ENCODE measurements at regions not wholly inside any gene's neighbourhood (a gene's known extent, or its start where the extent isn't known, plus 50 kb on each side); places are given as distances from the start of the nearest gene placed in this dataset.

- Histone ChIP-seq H3K4me3 (IDR thresholded peaks at IDR 0.05; ENCODE audit: insufficient read depth, low read depth, low read length) (no peak overlapping the region), H3K27ac (no peak overlapping the region), H3K79me2 (ENCODE audit: insufficient read depth, low read depth) (no peaks in the 10 kb centered on the region), H3K4me1 (ENCODE audit: low read depth, poor library complexity, severe bottlenecking) (peaks cover 10% of the 10 kb centered on the region), H3K36me3 (ENCODE audit: insufficient read depth) (no peaks in the 10 kb centered on the region), H3K27me3 (ENCODE audit: insufficient read depth, low read depth) (no peaks in the 10 kb centered on the region), H3K9ac (no peak overlapping the region), H3K4me2 (no peak overlapping the region), H2AFZ (ENCODE audit: low read depth) (no peak overlapping the region), H4K20me1 (ENCODE audit: insufficient read depth) (no peaks in the 10 kb centered on the region)
- TF ChIP-seq CTCF (conservative IDR thresholded peaks at IDR 0.05; ENCODE audit: low read depth, low read length) = no peak
Observed at GRCh38 chr2:163348857-163349380, 386.9 kb downstream of the FIGN start.

- Histone ChIP-seq H3K27me3 (ENCODE audit: insufficient read depth, low read depth) (no peaks in the 10 kb centered on the region), H3K4me2 (no peak overlapping the region), H3K4me1 (ENCODE audit: low read depth, poor library complexity, severe bottlenecking) (peaks cover 10% of the 10 kb centered on the region), H3K36me3 (ENCODE audit: insufficient read depth) (no peaks in the 10 kb centered on the region), H3K79me2 (ENCODE audit: insufficient read depth, low read depth) (no peaks in the 10 kb centered on the region), H4K20me1 (ENCODE audit: insufficient read depth) (no peaks in the 10 kb centered on the region), H2AFZ (ENCODE audit: low read depth) (no peak overlapping the region), H3K4me3 (IDR thresholded peaks at IDR 0.05; ENCODE audit: insufficient read depth, low read depth, low read length) (no peak overlapping the region), H3K9ac (no peak overlapping the region), H3K27ac (no peak overlapping the region)
- TF ChIP-seq CTCF (conservative IDR thresholded peaks at IDR 0.05; ENCODE audit: low read depth, low read length) = no peak
Observed at GRCh38 chr2:163347982-163348856, 387.6 kb downstream of the FIGN start.

- peak overlapping the region; percentile 67 for H2AFZ ChIP-seq (ENCODE audit: low read depth)
- peaks cover 10% of the 10 kb centered on the region for H3K4me1 ChIP-seq (ENCODE audit: low read depth, poor library complexity, severe bottlenecking)
- H4K20me1 ChIP-seq (ENCODE audit: insufficient read depth) = no peaks in the 10 kb centered on the region
- no peak overlapping the region for H3K9ac ChIP-seq
- no peak overlapping the region for H3K27ac ChIP-seq
- peak overlapping the region; percentile 36; the same call in 1 of the 2 replicates for H3K4me2 ChIP-seq
- H3K36me3 ChIP-seq (ENCODE audit: insufficient read depth) = no peaks in the 10 kb centered on the region
- TF ChIP-seq CTCF (conservative IDR thresholded peaks at IDR 0.05; ENCODE audit: low read depth, low read length) = peak; percentile 65
- no peak overlapping the region for H3K4me3 ChIP-seq (IDR thresholded peaks at IDR 0.05; ENCODE audit: insufficient read depth, low read depth, low read length)
- H3K27me3 ChIP-seq (ENCODE audit: insufficient read depth, low read depth) = no peaks in the 10 kb centered on the region
- no peaks in the 10 kb centered on the region for H3K79me2 ChIP-seq (ENCODE audit: insufficient read depth, low read depth)
Observed at GRCh38 chr2:163345795-163346573, 389.8 kb downstream of the FIGN start.

GRCh38 chr2:163343316-163343715 is 392.5 kb downstream of the FIGN start:
- no peak for TF ChIP-seq CTCF (conservative IDR thresholded peaks at IDR 0.05; ENCODE audit: low read depth, low read length)
- Histone ChIP-seq H3K27me3 (ENCODE audit: insufficient read depth, low read depth) (no peaks in the 10 kb centered on the region), H3K4me2 (no peak overlapping the region), H3K4me3 (IDR thresholded peaks at IDR 0.05; ENCODE audit: insufficient read depth, low read depth, low read length) (no peak overlapping the region), H3K9ac (no peak overlapping the region), H4K20me1 (ENCODE audit: insufficient read depth) (no peaks in the 10 kb centered on the region), H2AFZ (ENCODE audit: low read depth) (no peak overlapping the region), H3K4me1 (ENCODE audit: low read depth, poor library complexity, severe bottlenecking) (peaks cover 10% of the 10 kb centered on the region), H3K79me2 (ENCODE audit: insufficient read depth, low read depth) (no peaks in the 10 kb centered on the region), H3K36me3 (ENCODE audit: insufficient read depth) (no peaks in the 10 kb centered on the region), H3K27ac (no peak overlapping the region)
